HEK293 (cell line): ENCODE measurements at regions not wholly inside any gene's neighbourhood (a gene's known extent, or its start where the extent isn't known, plus 50 kb on each side); places are given as distances from the start of the nearest gene placed in this dataset.

Source experiments
- CTCF ChIA-PET: fragments of 350-600 bp; formaldehyde crosslinking; extraction: SDS; loops from one replicate; lab custom pipeline; 2021; ENCODE audit warnings: antibody characterized with exemption; lab: Yijun Ruan, JAX
- POLR2A ChIA-PET: fragments of 300-600 bp; formaldehyde crosslinking; extraction: SDS; loops from one replicate; lab custom pipeline; 2020; ENCODE audit warnings: antibody characterized with exemption, inconsistent platforms; lab: Yijun Ruan, JAX
- H3K27ac ChIP-seq: fragments of 200-500 bp; sonication (Bioruptor generic); 2 replicates; pipeline ENCODE4 v1.5.1; 2014; ENCODE audit warnings: low read depth, low read length, control low read depth, inconsistent platforms; ENCODE audit errors: extremely low read depth
- H3K36me3 ChIP-seq, 2 experiments: fragments of 200-500 bp in 1 of 2; sonication (Bioruptor generic) in 1 of 2; 1 replicate in 1 of 2; 2 replicates in 1 of 2; pipeline ENCODE4 v1.5.1; 2014 to 2017; ENCODE audit warnings: inconsistent platforms in 2 of 2, low read length in 2 of 2; ENCODE audit not compliant: control insufficient read depth in 2 of 2, insufficient read depth in 1 of 2
- H3K4me1 ChIP-seq: fragments of 200-500 bp; sonication (Bioruptor generic); 2 replicates; pipeline ENCODE4 v1.5.1; 2014; ENCODE audit warnings: mild to moderate bottlenecking, low read length, inconsistent platforms; ENCODE audit not compliant: control insufficient read depth, insufficient read depth
- H3K4me3 ChIP-seq: 2 replicates; pipeline ENCODE4 v1.5.1; 2011; ENCODE audit warnings: low read depth, mild to moderate bottlenecking, control low read depth, low read length, moderate library complexity
- H3K9me3 ChIP-seq: fragments of 200-500 bp; sonication (Bioruptor generic); 2 replicates; pipeline ENCODE4 v1.5.1; 2014; ENCODE audit warnings: low read depth, low read length, inconsistent platforms; ENCODE audit not compliant: control insufficient read depth, insufficient read depth
- GLI4 ChIP-seq: fragments of 450-650 bp; formaldehyde crosslinking; IDR thresholded peaks from 2 replicates; pipeline ENCODE4 v1.5.1; 2016; ENCODE audit warnings: missing biosample characterization, missing genetic modification characterization
- HOXC10 ChIP-seq: sonication (generic); formaldehyde crosslinking; IDR thresholded peaks from 2 replicates; pipeline ENCODE4 v1.8.1; 2023; ENCODE audit warnings: mild to moderate bottlenecking, missing genetic modification reagents
- TCF7L2 ChIP-seq: IDR thresholded peaks from 2 replicates; pipeline ENCODE4 v1.6.1; 2011; ENCODE audit warnings: low read depth, mild to moderate bottlenecking, inconsistent platforms, low read length, moderate library complexity, borderline replicate concordance
- ZBTB20 ChIP-seq: fragments of 450-650 bp; formaldehyde crosslinking; IDR thresholded peaks from 2 replicates; pipeline ENCODE4 v1.5.1; 2016; ENCODE audit warnings: missing biosample characterization, missing genetic modification characterization
- ZBTB6 ChIP-seq: fragments of 450-650 bp; formaldehyde crosslinking; IDR thresholded peaks from 2 replicates; pipeline ENCODE4 v1.5.1; 2017; ENCODE audit warnings: missing biosample characterization, missing genetic modification characterization
- ZFP69B ChIP-seq: fragments of 450-650 bp; formaldehyde crosslinking; IDR thresholded peaks from 2 replicates; pipeline ENCODE4 v1.5.1; 2016; ENCODE audit warnings: missing biosample characterization, missing genetic modification characterization
- ZIC2 ChIP-seq: fragments of 450-650 bp; formaldehyde crosslinking; IDR thresholded peaks from 2 replicates; pipeline ENCODE4 v1.5.1; 2016; ENCODE audit warnings: missing biosample characterization, missing genetic modification characterization
- ZNF112 ChIP-seq: fragments of 450-650 bp; formaldehyde crosslinking; IDR thresholded peaks from 2 replicates; pipeline ENCODE4 v1.5.0; 2017; ENCODE audit warnings: missing biosample characterization, missing genetic modification characterization
- ZNF169 ChIP-seq: fragments of 450-650 bp; formaldehyde crosslinking; IDR thresholded peaks from 2 replicates; pipeline ENCODE4 v1.5.1; 2016; ENCODE audit warnings: missing biosample characterization, missing genetic modification characterization
- ZNF274 ChIP-seq, 2 experiments: fragments of 200-500 bp in 1 of 2; fragments of 450-650 bp in 1 of 2; sonication (Bioruptor generic) in 1 of 2; formaldehyde crosslinking in 1 of 2; IDR thresholded peaks; 2 replicates each; pipeline versions ENCODE4 v1.5.1 to v1.6.1; 2014 to 2016; ENCODE audit warnings: borderline replicate concordance in 1 of 2, inconsistent platforms in 1 of 2, low read length in 1 of 2, missing biosample characterization in 1 of 2, missing genetic modification characterization in 1 of 2
- ZNF404 ChIP-seq: fragments of 450-650 bp; formaldehyde crosslinking; IDR thresholded peaks from 2 replicates; pipeline ENCODE4 v1.5.1; 2017; ENCODE audit warnings: missing biosample characterization, missing genetic modification characterization
- ZNF48 ChIP-seq: fragments of 450-650 bp; formaldehyde crosslinking; IDR thresholded peaks from 2 replicates; pipeline ENCODE4 v1.5.1; 2016; ENCODE audit warnings: missing biosample characterization, missing genetic modification characterization
- ZNF544 ChIP-seq: fragments of 450-650 bp; formaldehyde crosslinking; IDR thresholded peaks from 2 replicates; pipeline ENCODE4 v1.5.0; 2017; ENCODE audit warnings: missing biosample characterization, missing genetic modification characterization
- ZNF704 ChIP-seq: fragments of 450-650 bp; formaldehyde crosslinking; IDR thresholded peaks from 2 replicates; pipeline ENCODE4 v1.5.1; 2016; ENCODE audit warnings: missing biosample characterization, missing genetic modification characterization
- ZNF776 ChIP-seq: fragments of 450-650 bp; formaldehyde crosslinking; IDR thresholded peaks from 2 replicates; pipeline ENCODE4 v1.5.0; 2017; ENCODE audit warnings: missing biosample characterization, missing genetic modification characterization, borderline replicate concordance
- ZNF785 ChIP-seq: fragments of 450-650 bp; formaldehyde crosslinking; IDR thresholded peaks from 2 replicates; pipeline ENCODE4 v1.5.1; 2016; ENCODE audit warnings: missing biosample characterization, missing genetic modification characterization
- ZNF792 ChIP-seq: fragments of 450-650 bp; formaldehyde crosslinking; IDR thresholded peaks from 2 replicates; pipeline ENCODE4 v1.5.1; 2016; ENCODE audit warnings: missing biosample characterization, missing genetic modification characterization
- ZSCAN23 ChIP-seq: fragments of 450-650 bp; formaldehyde crosslinking; IDR thresholded peaks from 2 replicates; pipeline ENCODE4 v1.5.1; 2016; ENCODE audit warnings: missing biosample characterization, missing genetic modification characterization
- ZSCAN4 ChIP-seq: fragments of 450-650 bp; formaldehyde crosslinking; IDR thresholded peaks from 2 replicates; pipeline ENCODE4 v1.5.1; 2017; ENCODE audit warnings: missing biosample characterization, missing genetic modification characterization
- ZXDB ChIP-seq: fragments of 450-650 bp; formaldehyde crosslinking; IDR thresholded peaks from 2 replicates; pipeline ENCODE4 v1.5.1; 2016; ENCODE audit warnings: missing biosample characterization, missing genetic modification characterization
- TF ChIP-seq, protein P1 (sequence below): fragments of 450-650 bp; formaldehyde crosslinking; IDR thresholded peaks from 2 replicates; pipeline ENCODE4 v1.5.1; 2017; ENCODE audit warnings: missing biosample characterization, missing genetic modification characterization
- TF ChIP-seq, protein P2 (sequence below): fragments of 450-650 bp; formaldehyde crosslinking; IDR thresholded peaks from 2 replicates; pipeline ENCODE4; 2016; ENCODE audit warnings: missing biosample characterization, missing genetic modification characterization
- TF ChIP-seq, protein P3 (sequence below): fragments of 450-650 bp; formaldehyde crosslinking; IDR thresholded peaks from 2 replicates; pipeline ENCODE4 v1.5.1; 2016; ENCODE audit warnings: missing biosample characterization, missing genetic modification characterization
- TF ChIP-seq, protein P4 (sequence below): fragments of 450-650 bp; formaldehyde crosslinking; IDR thresholded peaks from 2 replicates; pipeline ENCODE4 v1.5.1; 2017; ENCODE audit warnings: missing biosample characterization, missing genetic modification characterization

DNA sequence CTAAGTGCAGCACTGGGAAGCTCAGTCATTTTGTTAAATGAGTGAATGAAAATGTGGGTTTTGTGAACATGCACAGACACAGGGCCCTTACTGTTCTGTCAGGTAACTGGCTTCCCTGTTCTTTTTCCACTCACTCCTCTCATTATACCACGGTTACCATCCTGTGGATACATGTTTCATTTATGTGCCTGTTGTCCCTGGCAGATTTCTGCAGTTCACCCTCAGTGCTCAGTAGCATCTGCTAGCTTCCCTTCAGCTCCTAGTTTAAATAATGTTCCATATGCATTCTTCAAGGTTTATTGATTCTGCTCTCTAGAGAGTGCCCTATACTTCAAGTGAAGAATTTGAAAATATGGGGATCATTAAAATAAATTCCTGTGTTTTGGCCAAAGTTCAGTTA lies 1634.3 kb upstream of the ADGRL3 start:
- TF ChIP-seq ZFP69B (tag by site-specific recombination) (no peak), HOXC10 (CRISPR knock-in tag) (no peak), ZNF48 (tag by site-specific recombination) (no peak), ZSCAN23 (tag by site-specific recombination) (no peak), ZXDB (tag by site-specific recombination) (no peak), ZNF776 (tag by site-specific recombination) (no peak), ZNF112 (tag by site-specific recombination) (no peak)
- TF ChIP-seq, protein P1, sequence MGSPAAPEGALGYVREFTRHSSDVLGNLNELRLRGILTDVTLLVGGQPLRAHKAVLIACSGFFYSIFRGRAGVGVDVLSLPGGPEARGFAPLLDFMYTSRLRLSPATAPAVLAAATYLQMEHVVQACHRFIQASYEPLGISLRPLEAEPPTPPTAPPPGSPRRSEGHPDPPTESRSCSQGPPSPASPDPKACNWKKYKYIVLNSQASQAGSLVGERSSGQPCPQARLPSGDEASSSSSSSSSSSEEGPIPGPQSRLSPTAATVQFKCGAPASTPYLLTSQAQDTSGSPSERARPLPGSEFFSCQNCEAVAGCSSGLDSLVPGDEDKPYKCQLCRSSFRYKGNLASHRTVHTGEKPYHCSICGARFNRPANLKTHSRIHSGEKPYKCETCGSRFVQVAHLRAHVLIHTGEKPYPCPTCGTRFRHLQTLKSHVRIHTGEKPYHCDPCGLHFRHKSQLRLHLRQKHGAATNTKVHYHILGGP (tag by site-specific recombination), result no peak
- TF ChIP-seq, protein P2, sequence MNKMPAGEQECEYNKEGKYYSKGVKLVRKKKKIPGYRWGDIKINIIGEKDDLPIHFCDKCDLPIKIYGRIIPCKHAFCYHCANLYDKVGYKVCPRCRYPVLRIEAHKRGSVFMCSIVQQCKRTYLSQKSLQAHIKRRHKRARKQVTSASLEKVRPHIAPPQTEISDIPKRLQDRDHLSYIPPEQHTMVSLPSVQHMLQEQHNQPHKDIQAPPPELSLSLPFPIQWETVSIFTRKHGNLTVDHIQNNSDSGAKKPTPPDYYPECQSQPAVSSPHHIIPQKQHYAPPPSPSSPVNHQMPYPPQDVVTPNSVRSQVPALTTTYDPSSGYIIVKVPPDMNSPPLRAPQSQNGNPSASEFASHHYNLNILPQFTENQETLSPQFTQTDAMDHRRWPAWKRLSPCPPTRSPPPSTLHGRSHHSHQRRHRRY (tag by site-specific recombination), result no peak
- TF ChIP-seq, all 188 proteins: peak for 0
- ChIA-PET POLR2A (no interaction called here), CTCF (no interaction called here)
- no peak overlapping the region for H3K4me3 ChIP-seq
- H3K36me3 ChIP-seq, result no peaks in the 10 kb centered on the region
- no peaks in the 10 kb centered on the region for H3K9me3 ChIP-seq
- no peaks in the 10 kb centered on the region for H3K4me1 ChIP-seq
- no peak overlapping the region for H3K27ac ChIP-seq

- H3K4me3 ChIP-seq, result no peak overlapping the region
- TF ChIP-seq ZNF112 (tag by site-specific recombination), result no peak
- TF ChIP-seq ZNF704, result no peak
- no peak for TF ChIP-seq ZNF274 (IDR thresholded peaks at IDR 0.05; ENCODE audit: low read length)
- no peak for TF ChIP-seq ZNF274 (tag by site-specific recombination; IDR thresholded peaks at IDR 0.05; ENCODE audit: borderline replicate concordance)
- TF ChIP-seq, protein P3, sequence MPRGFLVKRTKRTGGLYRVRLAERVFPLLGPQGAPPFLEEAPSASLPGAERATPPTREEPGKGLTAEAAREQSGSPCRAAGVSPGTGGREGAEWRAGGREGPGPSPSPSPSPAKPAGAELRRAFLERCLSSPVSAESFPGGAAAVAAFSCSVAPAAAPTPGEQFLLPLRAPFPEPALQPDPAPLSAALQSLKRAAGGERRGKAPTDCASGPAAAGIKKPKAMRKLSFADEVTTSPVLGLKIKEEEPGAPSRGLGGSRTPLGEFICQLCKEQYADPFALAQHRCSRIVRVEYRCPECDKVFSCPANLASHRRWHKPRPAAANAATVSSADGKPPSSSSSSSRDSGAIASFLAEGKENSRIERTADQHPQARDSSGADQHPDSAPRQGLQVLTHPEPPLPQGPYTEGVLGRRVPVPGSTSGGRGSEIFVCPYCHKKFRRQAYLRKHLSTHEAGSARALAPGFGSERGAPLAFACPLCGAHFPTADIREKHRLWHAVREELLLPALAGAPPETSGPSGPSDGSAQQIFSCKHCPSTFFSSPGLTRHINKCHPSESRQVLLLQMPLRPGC (tag by site-specific recombination), result no peak
- TF ChIP-seq ZNF544 (tag by site-specific recombination), result no peak
- TF ChIP-seq ZNF169, result no peak
- no peak for TF ChIP-seq ZNF404 (tag by site-specific recombination)
- no peak for TF ChIP-seq TCF7L2
- no peak for TF ChIP-seq ZSCAN4
- no peak for TF ChIP-seq ZNF792 (tag by site-specific recombination)
- TF ChIP-seq GLI4, result no peak
- TF ChIP-seq, protein P4, sequence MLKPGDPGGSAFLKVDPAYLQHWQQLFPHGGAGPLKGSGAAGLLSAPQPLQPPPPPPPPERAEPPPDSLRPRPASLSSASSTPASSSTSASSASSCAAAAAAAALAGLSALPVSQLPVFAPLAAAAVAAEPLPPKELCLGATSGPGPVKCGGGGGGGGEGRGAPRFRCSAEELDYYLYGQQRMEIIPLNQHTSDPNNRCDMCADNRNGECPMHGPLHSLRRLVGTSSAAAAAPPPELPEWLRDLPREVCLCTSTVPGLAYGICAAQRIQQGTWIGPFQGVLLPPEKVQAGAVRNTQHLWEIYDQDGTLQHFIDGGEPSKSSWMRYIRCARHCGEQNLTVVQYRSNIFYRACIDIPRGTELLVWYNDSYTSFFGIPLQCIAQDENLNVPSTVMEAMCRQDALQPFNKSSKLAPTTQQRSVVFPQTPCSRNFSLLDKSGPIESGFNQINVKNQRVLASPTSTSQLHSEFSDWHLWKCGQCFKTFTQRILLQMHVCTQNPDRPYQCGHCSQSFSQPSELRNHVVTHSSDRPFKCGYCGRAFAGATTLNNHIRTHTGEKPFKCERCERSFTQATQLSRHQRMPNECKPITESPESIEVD (tag by site-specific recombination), result no peak
- TF ChIP-seq ZBTB20, result no peak
- TF ChIP-seq, protein P2 (tag by site-specific recombination), result no peak
- no peak for TF ChIP-seq ZNF785 (tag by site-specific recombination)
- no peak for TF ChIP-seq ZIC2 (tag by site-specific recombination)
- TF ChIP-seq ZBTB6 (tag by site-specific recombination), result no peak
These were observed 1629.2 kb upstream of the ADGRL3 start for GRCh38 chr4:59570860-59571476.

More at GRCh38 chr4:59570860-59571476, 1629.2 kb upstream of the ADGRL3 start:
- Histone ChIP-seq H3K36me3 (no peaks in the 10 kb centered on the region), H3K27ac (no peak overlapping the region), H3K4me1 (no peaks in the 10 kb centered on the region), H3K9me3 (no peaks in the 10 kb centered on the region)
- POLR2A ChIA-PET, result no interaction called here
- CTCF ChIA-PET, result no interaction called here
